ENCODE measurements at regions not wholly inside any gene's neighbourhood (a gene's known extent, or its start where the extent isn't known, plus 50 kb on each side); places are given as distances from the start of the nearest gene placed in this dataset. TPM values are rescaled to one million over a fixed set of nuclear protein-coding genes. Genes with fewer than 3 reads are reported as not detected.

DNA sequence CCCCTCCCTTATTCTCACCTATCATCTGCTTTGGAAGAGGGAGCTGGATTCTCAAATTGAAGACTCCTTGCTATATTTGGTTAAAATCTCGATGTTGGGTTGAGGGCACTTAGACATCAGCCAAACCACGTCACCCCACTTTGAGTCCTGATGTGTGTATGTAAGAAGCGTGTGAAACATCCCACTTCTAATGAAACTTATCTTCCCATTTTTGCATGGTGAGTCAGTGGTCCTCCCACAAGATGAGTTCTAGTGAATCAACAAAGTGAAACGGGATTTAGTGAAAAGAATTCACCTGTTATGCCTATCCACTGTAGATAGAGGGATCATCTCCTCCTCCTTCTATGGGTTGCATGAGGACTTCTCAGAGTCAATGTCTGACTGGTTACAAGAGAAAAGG is 51.4 kb upstream of the SPRED2 start:
- no peak for DNase-seq (ENCODE audit: low read depth, low spot score)

DNA sequence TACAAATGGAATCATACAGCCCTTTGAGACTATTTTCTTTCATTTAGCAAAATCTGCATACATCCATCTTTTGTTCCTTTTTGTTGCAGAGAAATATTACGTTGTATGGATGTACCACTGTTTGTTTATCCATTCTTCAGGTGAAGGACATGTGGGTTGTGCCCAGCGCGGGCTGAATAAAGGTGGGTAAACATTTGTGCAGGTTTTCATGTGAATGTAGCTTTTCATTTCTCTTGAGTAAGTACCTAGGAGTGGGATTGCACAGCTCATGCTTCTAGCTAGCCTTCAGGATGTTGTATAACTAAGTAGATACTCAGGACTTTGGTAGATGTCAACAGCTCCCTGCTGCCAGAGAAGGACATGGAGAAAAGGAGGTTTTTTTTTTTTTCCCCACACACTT is 50.6 kb upstream of the SPRED2 start:
- Histone ChIP-seq H3K9me3 (ENCODE audit: control insufficient read depth, insufficient read depth, low read depth, low read length) (0 out of 2 replicates have a peak, but pooled peaks cover 8% of the 10 kb centered on the region), H3K36me3 (ENCODE audit: control insufficient read depth, insufficient read depth, low read length) (no peaks in the 10 kb centered on the region), H3K4me3 (ENCODE audit: low read depth in 2 of 2, low read length in 2 of 2) (no peak overlapping the region), H3K4me1 (ENCODE audit: control insufficient read depth, insufficient read depth, low read length) (no peaks in the 10 kb centered on the region), H3K27ac (ENCODE audit: low read length) (no peak overlapping the region), H3K27me3 (ENCODE audit: control insufficient read depth, insufficient read depth, low read length) (no peaks in the 10 kb centered on the region)
- in situ Hi-C loops (cut with HindIII; ENCODE audit: low pct_unique_long_range_greater_than_20kb, low sequenced_read_pairs), result no loop called here
- no peak for DNase-seq (ENCODE audit: low read depth, low spot score)
- POLR2A ChIA-PET, result no interaction called here
- no peak for ATAC-seq
- TF ChIP-seq TCF7L2 (IDR thresholded peaks at IDR 0.05; ENCODE audit: low read depth, low read length), result no peak
- TF ChIP-seq, protein P1, sequence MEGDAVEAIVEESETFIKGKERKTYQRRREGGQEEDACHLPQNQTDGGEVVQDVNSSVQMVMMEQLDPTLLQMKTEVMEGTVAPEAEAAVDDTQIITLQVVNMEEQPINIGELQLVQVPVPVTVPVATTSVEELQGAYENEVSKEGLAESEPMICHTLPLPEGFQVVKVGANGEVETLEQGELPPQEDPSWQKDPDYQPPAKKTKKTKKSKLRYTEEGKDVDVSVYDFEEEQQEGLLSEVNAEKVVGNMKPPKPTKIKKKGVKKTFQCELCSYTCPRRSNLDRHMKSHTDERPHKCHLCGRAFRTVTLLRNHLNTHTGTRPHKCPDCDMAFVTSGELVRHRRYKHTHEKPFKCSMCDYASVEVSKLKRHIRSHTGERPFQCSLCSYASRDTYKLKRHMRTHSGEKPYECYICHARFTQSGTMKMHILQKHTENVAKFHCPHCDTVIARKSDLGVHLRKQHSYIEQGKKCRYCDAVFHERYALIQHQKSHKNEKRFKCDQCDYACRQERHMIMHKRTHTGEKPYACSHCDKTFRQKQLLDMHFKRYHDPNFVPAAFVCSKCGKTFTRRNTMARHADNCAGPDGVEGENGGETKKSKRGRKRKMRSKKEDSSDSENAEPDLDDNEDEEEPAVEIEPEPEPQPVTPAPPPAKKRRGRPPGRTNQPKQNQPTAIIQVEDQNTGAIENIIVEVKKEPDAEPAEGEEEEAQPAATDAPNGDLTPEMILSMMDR (IDR thresholded peaks at IDR 0.05), result no peak
- TF ChIP-seq, protein P2, sequence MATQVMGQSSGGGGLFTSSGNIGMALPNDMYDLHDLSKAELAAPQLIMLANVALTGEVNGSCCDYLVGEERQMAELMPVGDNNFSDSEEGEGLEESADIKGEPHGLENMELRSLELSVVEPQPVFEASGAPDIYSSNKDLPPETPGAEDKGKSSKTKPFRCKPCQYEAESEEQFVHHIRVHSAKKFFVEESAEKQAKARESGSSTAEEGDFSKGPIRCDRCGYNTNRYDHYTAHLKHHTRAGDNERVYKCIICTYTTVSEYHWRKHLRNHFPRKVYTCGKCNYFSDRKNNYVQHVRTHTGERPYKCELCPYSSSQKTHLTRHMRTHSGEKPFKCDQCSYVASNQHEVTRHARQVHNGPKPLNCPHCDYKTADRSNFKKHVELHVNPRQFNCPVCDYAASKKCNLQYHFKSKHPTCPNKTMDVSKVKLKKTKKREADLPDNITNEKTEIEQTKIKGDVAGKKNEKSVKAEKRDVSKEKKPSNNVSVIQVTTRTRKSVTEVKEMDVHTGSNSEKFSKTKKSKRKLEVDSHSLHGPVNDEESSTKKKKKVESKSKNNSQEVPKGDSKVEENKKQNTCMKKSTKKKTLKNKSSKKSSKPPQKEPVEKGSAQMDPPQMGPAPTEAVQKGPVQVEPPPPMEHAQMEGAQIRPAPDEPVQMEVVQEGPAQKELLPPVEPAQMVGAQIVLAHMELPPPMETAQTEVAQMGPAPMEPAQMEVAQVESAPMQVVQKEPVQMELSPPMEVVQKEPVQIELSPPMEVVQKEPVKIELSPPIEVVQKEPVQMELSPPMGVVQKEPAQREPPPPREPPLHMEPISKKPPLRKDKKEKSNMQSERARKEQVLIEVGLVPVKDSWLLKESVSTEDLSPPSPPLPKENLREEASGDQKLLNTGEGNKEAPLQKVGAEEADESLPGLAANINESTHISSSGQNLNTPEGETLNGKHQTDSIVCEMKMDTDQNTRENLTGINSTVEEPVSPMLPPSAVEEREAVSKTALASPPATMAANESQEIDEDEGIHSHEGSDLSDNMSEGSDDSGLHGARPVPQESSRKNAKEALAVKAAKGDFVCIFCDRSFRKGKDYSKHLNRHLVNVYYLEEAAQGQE (IDR thresholded peaks at IDR 0.05; ENCODE audit: insufficient read depth in 1 of 2, low read depth in 2 of 2, low read length in 1 of 2), result no peak
- no peak for TF ChIP-seq SIN3A (IDR thresholded peaks at IDR 0.05; ENCODE audit: borderline replicate concordance, insufficient read depth, low read depth, low read length)
- TF ChIP-seq POLR2AphosphoS5 (IDR thresholded peaks at IDR 0.05; ENCODE audit: low read depth, low read length), result no peak
- intact Hi-C loops (cut with micrococcal nuclease; ENCODE audit: unreplicated experiment), result no loop called here
- CTCF ChIA-PET, result no interaction called here
- BruUV-seq (replicated peaks), result no TSS peak

More for the DNA sequence above, 51.4 kb upstream of the SPRED2 start:
- in situ Hi-C loops (cut with HindIII; ENCODE audit: low pct_unique_long_range_greater_than_20kb, low sequenced_read_pairs), result no loop called here
- ChIA-PET CTCF (no interaction called here), POLR2A (no interaction called here)
- ATAC-seq, result no peak
- Histone ChIP-seq H3K4me1 (ENCODE audit: control insufficient read depth, insufficient read depth, low read length) (no peaks in the 10 kb centered on the region), H3K27me3 (ENCODE audit: control insufficient read depth, insufficient read depth, low read length) (no peaks in the 10 kb centered on the region), H3K36me3 (ENCODE audit: control insufficient read depth, insufficient read depth, low read length) (no peaks in the 10 kb centered on the region), H3K4me3 (ENCODE audit: low read depth in 2 of 2, low read length in 2 of 2) (no peak overlapping the region), H3K27ac (ENCODE audit: low read length) (no peak overlapping the region), H3K9me3 (ENCODE audit: control insufficient read depth, insufficient read depth, low read depth, low read length) (0 out of 2 replicates have a peak, but pooled peaks cover 8% of the 10 kb centered on the region)
- no TSS peak for BruUV-seq (replicated peaks)
- intact Hi-C loops (cut with micrococcal nuclease; ENCODE audit: unreplicated experiment), result no loop called here
- TF ChIP-seq, protein P2 (IDR thresholded peaks at IDR 0.05; ENCODE audit: insufficient read depth in 1 of 2, low read depth in 2 of 2, low read length in 1 of 2), result no peak
- TF ChIP-seq SIN3A (IDR thresholded peaks at IDR 0.05; ENCODE audit: borderline replicate concordance, insufficient read depth, low read depth, low read length) (no peak), POLR2AphosphoS5 (IDR thresholded peaks at IDR 0.05; ENCODE audit: low read depth, low read length) (no peak), TCF7L2 (IDR thresholded peaks at IDR 0.05; ENCODE audit: low read depth, low read length) (no peak)
- TF ChIP-seq, protein P1 (IDR thresholded peaks at IDR 0.05), result no peak

Small RNAs in the stretch of these regions (microRNA-seq; reads per million reads assigned to microRNA genes)
- not detected for gene MIR4778 (ENCODE audit: unreplicated experiment)

All from Panc1 (cell line).